NCI-H1105 treated with DMSO at 0.1 percent for 48 hours (cell line): ENCODE measurements at regions not wholly inside any gene's neighbourhood (a gene's known extent, or its start where the extent isn't known, plus 50 kb on each side); places are given as distances from the start of the nearest gene placed in this dataset.
"Not testable (repeated sequence)": the region's sequence is repeated elsewhere in the genome, so short reads cannot be mapped to it uniquely, and the experiment has no call there.

Experiments used
- DNase-seq: peaks from one replicate; lab custom pipeline; 2025; lab: John Stamatoyannopoulos, UW

DNA sequence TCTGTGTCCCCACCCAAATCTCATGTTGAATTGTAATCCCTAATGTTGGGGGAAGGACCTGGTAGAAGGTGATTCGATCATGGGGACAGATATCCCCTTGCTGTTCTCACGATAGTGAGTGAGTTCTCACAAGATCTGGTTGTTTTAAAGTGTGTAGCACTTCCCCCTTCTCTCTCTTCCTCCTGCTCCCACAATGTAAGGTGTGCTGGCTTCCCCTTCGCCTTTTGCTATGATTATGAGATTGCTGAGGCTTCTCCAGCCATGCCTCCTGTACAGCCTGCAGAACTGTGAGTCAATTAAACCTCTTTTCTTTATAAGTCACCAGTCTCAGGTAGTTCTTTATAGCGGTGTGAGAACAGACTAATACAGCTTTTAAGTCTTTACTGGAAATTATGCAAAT, 193.3 kb upstream of the RBBP8 start:
- no peak for DNase-seq

DNA sequence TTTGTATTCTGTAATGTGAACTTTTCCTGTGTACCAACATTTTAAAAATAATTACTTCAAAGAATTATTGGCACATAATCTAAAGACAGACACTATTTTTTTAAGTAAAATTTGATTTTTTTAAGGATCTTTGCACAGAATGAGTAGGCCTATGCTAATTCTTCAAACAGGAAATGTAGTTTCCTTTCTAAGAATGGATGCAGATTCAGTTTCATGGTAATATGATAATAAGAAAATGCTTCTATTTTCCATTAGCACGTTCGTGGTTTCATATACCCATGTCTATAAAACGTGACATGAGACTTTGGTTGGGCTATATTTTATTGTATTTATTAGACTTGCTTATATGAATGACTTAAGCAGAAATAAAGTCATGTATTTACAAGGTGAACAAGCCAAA, 191.8 kb upstream of the RBBP8 start:
- no peak for DNase-seq

DNA sequence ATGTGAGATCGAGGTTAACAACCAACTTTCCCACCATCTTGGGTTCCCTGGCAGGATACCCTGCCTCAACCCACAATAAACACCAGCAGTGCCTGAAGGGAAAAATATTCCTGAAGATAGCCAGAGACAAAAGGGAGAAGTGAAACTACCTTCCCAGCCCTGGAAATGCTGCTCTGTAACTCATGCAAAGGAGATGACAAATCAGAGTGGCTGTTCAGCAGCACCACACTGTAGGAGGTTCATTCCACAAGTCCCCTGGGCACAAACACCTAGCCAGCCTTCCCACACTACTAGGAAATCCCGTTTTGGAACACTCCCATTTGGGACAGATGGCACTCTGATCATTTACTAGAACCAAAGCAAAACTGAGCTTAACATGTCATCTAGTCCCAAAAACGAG, 190.7 kb upstream of the RBBP8 start:
- DNase-seq = no peak

DNA sequence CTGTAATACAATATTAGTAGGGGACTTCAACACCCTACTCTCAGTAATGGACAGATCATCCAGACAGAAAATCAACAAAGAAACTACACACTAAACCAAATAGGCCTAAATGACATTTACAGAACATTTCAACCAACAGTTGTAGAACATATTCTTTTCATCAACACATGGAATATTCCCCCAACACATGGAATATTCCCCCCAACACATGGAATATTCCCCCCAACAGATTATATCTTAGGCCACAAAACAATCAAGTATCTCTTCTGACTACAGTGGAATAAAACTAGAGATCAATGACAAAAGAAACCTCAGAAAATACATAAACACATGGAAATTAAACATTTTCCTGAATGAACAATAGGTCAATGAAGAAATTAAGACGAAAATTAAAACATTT, 187.2 kb upstream of the RBBP8 start:
- no peak for DNase-seq

- DNase-seq = no peak
Observed at GRCh38 chr18:22752014-22752413, 181.1 kb upstream of the RBBP8 start.

GRCh38 chr18:22753130-22753831, 179.8 kb upstream of the RBBP8 start:
- DNase-seq = no peak

GRCh38 chr18:22764005-22764404, 169.1 kb upstream of the RBBP8 start:
- not testable (repeated sequence) for DNase-seq

DNA sequence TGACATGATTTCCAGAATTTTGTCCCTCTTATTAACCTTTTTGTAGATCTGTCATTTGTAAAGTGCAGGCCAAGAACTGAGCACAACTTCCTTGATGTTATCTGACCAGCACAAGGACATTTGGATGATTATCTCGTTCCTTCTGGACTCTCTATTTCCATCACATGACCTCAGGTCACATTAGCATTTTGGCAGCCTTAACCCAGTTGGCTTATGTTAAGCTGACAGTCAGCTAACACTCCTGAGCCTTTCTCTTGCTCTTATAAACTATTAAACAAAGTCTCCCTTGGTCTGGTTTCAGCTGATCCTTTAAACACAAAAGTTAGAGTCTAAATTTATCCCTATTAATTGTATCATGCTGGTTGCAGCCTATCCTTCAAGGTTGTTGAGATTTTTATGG, 167.2 kb upstream of the RBBP8 start:
- DNase-seq = no peak

DNA sequence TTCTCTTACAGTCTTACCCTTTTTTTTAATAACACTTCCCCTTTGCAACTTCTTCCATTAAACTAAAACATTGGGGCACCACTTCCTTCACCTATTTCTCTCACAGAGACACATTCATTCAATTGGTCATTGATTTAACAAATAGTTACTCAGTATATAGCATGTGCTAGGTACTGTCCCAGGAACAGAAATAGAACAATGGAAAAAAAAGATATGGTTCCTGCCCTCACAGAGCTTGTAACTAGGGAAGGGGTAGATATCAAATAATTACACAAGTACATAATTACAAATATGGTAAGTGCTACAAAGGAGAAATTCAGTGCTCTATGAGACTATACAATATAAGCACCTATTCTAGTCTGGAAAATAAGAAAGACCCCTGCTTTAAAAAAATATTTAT, 165.5 kb upstream of the RBBP8 start:
- DNase-seq = no peak

DNA sequence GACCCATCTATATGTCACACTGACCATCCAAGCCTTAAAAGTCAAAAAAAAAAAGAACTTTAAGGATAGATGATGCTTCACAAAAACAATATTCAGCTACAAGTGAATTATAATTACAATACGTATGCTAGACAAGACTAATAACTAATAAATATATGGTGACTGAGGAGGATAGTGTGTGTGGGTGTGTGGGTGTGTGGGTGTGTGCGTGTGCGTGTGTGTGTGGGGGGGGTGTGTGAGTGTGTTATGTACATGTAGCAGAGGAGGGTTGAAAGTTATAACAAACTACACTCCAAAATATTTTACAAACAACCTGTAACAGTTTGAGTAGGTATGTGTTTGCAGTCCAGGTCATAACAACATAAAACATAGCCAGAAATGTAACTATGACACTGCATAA, 159.2 kb upstream of the RBBP8 start:
- DNase-seq = no peak

DNA sequence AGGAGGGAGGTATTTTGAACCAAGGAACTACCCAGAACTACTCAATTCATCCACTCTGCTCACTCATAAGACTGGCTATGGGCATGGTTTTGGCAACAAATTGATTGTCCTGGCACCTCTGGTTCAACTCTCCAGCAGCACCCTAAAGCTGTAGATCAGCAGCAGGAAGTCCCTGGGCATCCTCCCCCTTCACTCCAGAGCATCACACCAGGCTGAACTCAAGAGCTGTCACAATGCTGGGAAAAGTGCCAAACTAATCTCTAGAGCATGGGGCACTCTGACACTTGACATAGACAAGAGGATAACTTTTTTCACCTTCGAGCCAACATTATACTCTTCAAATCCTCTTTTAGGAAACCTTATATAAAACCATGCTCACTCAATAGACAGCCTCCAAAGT, 154.1 kb upstream of the RBBP8 start:
- DNase-seq = peak; percentile 89

DNA sequence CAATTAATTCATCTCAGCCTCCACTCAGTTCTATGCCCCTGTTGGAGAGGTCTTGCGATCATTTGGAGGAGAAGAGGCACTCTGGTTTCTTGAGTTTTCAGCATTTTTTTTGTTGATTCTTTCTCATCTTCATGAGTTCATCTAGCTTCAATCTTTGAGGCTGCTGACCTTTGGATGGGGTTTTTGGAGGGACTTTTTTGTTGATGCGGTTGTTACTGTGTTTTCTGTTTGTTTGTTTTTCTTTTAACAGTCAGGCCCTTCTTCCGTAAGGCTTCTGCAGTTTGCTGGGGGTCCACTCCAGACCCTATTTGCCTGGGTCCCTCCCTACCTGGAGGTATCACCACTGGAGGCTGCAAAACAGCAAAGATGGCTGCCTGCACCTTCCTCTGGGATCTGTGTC, 149.9 kb upstream of the RBBP8 start:
- DNase-seq = no peak

- DNase-seq = no peak
Observed at GRCh38 chr18:22783662-22784076, 149.5 kb upstream of the RBBP8 start.

GRCh38 chr18:22789052-22789451, 144.1 kb upstream of the RBBP8 start:
- no peak for DNase-seq

DNA sequence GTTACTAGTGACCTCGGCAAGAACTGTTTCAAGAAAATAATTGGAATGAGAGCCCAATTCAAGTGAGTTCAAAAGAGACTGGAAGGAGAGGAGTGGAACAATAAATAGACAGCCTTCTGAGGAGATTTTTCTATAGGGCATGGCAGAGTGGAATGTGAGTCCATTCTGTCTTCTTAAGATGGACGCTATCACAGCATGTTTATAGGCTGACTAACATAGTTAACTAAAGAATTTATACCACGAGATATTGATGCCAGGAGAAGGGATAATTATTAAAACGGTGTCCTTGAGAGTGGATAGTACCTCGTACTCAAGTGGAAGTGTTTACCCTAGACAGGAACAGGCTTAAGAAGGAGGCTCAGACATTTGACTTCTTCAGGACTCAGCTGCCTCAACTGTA, 143.5 kb upstream of the RBBP8 start:
- no peak for DNase-seq

GRCh38 chr18:22790545-22791309, 142.4 kb upstream of the RBBP8 start:
- DNase-seq = no peak

DNA sequence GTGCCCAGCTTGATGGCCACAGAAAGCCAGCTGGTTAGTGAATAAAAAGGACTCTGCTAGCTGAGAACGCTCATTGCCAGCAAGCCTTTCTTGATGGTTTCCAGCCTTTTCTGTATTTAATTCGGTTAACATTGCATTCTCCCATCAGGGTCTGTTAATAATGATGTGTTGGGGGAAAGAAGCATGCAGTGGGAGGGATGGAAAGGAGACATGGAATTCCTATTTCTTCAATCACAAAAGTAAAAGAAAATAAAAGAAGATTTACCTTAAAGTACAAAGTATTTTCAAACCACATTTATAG, 141.9 kb upstream of the RBBP8 start:
- no peak for DNase-seq

DNA sequence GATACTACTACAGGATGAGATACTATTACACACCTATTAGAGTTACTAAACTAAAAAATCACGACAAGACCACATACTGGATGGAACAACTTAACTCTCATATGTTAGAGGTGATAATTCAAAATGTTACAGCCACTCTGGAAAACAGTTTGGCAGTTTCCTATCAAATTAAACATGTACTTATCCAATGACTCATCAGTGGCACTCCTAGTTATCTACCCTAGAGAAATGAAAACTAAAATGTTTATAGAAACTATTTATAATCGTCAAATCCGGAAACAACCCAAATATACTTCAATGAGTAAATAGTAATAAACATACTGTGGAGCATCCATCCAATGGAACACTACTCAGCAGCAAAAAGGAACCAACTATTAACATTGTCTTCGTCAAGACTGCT, 137.0 kb upstream of the RBBP8 start:
- DNase-seq = no peak

DNA sequence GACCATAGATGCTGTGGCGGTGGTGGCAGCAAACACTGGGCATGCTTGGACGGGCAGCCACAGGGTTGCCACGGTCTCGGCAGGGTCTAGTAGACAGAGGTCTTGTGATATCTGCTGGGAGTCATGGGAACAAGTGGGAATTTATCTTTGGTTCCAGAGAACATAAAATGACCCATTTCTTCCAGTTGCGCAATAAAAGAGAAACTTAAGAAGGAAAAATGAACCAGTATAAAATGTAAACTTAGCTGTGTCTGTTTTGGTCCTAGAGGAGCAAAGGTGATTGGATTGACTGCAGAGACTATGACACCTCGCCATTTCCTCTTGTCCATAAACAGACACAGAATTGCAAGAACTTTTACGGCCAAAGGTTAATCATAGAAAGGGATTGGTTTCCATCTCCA, 132.6 kb upstream of the RBBP8 start:
- DNase-seq = no peak

DNA sequence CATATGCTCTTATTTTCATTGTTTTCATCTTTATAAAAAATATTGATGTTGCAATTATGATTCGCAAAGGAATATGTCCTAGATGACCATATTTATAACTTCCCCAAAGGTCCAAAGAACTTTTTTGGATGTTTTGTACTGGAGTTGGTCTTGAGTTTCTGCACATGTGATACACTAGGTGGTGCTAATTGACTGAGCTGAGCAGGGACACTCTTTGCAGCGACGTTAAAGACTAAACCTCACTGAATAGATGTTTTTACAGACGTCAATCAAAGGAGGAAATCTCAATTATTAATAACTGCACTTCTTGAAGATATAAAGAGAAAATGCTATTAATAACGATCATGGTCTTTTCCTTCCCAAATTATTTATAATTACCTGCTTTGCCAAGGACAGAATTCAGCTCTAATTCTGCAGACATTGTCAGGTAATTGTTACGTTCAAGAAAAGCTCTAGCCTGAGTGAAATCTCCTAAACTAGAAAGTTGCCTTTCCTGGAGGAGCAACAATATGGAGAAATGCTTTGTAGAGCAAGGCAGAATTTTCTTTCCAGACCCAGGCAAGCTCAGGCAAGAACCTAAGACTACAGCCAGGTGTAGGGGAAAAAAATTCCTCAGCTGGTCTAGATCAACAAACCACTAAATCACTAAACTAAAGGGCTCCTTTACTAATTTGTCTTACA, 119.3 kb upstream of the RBBP8 start:
- peak; percentile 79 for DNase-seq

DNA sequence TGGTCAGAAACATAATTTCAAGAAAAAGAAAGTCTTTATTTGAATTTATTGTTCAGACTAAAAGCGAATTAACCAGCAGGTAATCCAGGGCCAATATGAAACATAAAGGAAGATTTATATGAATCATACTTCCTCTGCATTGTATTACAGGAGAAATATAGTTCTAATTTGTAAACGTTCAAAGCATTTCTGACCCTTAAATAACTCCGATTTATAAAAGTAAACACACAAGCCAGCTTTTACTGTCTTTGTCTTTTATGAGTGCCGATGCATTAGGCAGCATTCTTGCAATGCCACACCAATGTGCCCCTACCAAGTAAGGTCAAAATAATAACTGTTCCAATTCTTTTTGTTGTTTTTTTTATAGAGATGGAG, 118.8 kb upstream of the RBBP8 start:
- no peak for DNase-seq

GRCh38 chr18:22816266-22817176, 116.6 kb upstream of the RBBP8 start:
- peak; percentile 89 for DNase-seq
